ENCODE measurements at regions not wholly inside any gene's neighbourhood (a gene's known extent, or its start where the extent isn't known, plus 50 kb on each side); places are given as distances from the start of the nearest gene placed in this dataset.

DNA sequence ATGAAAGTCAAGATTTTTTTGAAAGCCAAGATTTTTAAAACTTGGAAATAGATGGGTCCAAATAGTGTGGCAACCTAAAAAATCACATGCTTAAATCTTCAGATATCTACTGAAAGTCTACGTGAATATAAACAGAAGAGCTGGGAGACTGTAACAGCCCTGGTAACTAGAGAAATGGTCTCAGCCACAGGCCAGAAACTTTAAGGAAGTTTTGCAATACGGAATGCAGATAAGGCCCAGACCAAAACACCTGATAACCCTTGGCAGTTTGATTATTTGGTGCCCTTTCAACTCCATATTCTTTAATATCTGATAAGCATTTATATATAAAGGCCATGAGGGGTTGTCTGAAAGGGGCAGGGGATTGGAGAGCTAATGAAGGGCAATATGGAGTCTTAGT lies 537.3 kb upstream of the TGFBR2 start:
- Mint-ChIP-seq H3K27ac (no peak overlapping the region), H3K4me1 (ENCODE audit: low read depth) (peaks cover 4% of the 10 kb centered on the region), H3K27me3 (no peaks in the 10 kb centered on the region), H3K9me3 (peaks cover 1% of the 10 kb centered on the region), H3K4me3 (no peak overlapping the region), H3K36me3 (ENCODE audit: low read depth) (no peaks in the 10 kb centered on the region)
- intact Hi-C loops (cut with micrococcal nuclease), result no loop called here
- ChIA-PET POLR2A (no interaction called here), CTCF (interaction anchor here (1.3 kb wide), 1 partner anchor 130 kb away, joined by 3 read pairs; no protein-coding TSS in a partner anchor)
- DNase-seq (no peak), ATAC-seq (no peak)
- TF ChIP-seq, protein P1, sequence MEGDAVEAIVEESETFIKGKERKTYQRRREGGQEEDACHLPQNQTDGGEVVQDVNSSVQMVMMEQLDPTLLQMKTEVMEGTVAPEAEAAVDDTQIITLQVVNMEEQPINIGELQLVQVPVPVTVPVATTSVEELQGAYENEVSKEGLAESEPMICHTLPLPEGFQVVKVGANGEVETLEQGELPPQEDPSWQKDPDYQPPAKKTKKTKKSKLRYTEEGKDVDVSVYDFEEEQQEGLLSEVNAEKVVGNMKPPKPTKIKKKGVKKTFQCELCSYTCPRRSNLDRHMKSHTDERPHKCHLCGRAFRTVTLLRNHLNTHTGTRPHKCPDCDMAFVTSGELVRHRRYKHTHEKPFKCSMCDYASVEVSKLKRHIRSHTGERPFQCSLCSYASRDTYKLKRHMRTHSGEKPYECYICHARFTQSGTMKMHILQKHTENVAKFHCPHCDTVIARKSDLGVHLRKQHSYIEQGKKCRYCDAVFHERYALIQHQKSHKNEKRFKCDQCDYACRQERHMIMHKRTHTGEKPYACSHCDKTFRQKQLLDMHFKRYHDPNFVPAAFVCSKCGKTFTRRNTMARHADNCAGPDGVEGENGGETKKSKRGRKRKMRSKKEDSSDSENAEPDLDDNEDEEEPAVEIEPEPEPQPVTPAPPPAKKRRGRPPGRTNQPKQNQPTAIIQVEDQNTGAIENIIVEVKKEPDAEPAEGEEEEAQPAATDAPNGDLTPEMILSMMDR (IDR thresholded peaks at IDR 0.05), result no peak

DNA sequence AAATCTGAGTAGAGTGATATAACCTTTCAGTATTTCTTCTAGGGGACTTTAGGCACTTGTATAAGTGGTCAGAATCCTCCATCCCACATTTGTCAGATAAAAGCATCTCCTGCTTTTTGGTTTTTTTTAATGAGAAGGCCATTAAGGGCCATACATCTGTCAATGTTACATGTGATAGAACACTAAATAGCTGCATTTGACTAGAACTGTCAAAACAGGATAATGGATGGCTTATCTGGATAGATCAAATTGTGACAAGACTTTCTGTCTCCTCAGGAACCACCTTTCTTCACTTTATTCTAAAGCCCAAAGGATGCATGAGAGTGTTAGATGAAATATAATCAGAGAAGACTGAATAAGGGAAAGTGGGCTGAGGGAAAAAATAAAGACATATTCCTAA lies 533.4 kb upstream of the TGFBR2 start:
- no peaks in the 10 kb centered on the region for H3K9me3 Mint-ChIP-seq
- H3K36me3 Mint-ChIP-seq (ENCODE audit: low read depth), result no peaks in the 10 kb centered on the region
- H3K4me1 Mint-ChIP-seq (ENCODE audit: low read depth), result peaks cover 10% of the 10 kb centered on the region
- DNase-seq, result no peak
- no peak overlapping the region for H3K27ac Mint-ChIP-seq
- no peaks in the 10 kb centered on the region for H3K27me3 Mint-ChIP-seq
- ATAC-seq, result no peak
- no peak overlapping the region for H3K4me3 Mint-ChIP-seq
- intact Hi-C loops (cut with micrococcal nuclease), result no loop called here
- POLR2A ChIA-PET, result no interaction called here
- CTCF ChIA-PET, result no interaction called here
- TF ChIP-seq, protein P1 (IDR thresholded peaks at IDR 0.05), result no peak

DNA sequence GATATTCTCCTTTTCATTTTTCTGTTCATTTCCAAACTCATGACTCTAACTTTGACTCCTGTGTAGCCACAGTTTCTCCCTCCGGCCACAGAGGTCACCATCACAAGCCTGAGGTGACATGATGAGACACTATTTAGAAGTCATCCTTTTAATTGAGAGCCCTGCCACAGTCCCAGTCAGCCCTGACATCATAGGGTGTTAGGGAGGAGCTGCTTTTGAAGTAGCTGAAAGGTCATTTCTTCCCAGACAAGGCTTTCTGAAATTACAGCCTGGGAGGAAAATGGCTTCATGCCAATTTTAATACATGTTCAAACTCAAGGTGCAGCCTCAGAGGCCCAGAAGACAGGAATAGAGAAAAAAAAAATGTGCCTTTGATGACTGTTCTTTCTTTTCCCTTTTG lies 532.8 kb upstream of the TGFBR2 start:
- no peak overlapping the region for H3K27ac Mint-ChIP-seq
- no peaks in the 10 kb centered on the region for H3K36me3 Mint-ChIP-seq (ENCODE audit: low read depth)
- no peaks in the 10 kb centered on the region for H3K27me3 Mint-ChIP-seq
- no peaks in the 10 kb centered on the region for H3K9me3 Mint-ChIP-seq
- TF ChIP-seq, protein P1 (IDR thresholded peaks at IDR 0.05), result no peak
- H3K4me1 Mint-ChIP-seq (ENCODE audit: low read depth), result peaks cover 10% of the 10 kb centered on the region
- peak; percentile 39 for ATAC-seq
- CTCF ChIA-PET, result interaction anchor here (2.2 kb wide), 1 partner anchor 31 kb away, joined by 5 read pairs; no protein-coding TSS in a partner anchor
- POLR2A ChIA-PET, result no interaction called here
- no peak overlapping the region for H3K4me3 Mint-ChIP-seq
- intact Hi-C loops (cut with micrococcal nuclease), result no loop called here
- peak; percentile 18 for DNase-seq

DNA sequence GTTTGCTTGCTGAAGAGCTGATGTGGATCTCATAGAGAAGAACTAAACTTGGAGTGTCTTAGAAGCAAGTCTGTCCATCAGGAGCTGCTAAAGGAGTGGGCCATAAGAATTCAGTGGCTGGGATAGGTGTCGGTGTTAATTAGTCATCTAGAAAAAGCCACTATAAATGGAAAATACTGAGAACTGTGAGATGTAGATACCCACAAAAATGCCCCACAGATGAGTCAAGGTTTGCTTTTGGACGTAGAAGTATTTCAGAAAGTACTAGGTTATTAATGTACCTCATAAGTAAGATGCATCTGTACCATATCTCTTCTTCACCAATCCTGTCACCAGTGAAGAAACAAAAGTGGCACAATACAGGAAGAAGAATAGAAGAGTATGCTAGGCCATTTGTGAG lies 530.9 kb upstream of the TGFBR2 start:
- ATAC-seq (peak; percentile 58), DNase-seq (no peak)
- no peaks in the 10 kb centered on the region for H3K36me3 Mint-ChIP-seq (ENCODE audit: low read depth)
- TF ChIP-seq, protein P1 (IDR thresholded peaks at IDR 0.05), result no peak
- intact Hi-C loops (cut with micrococcal nuclease), result no loop called here
- H3K27ac Mint-ChIP-seq, result no peak overlapping the region
- H3K9me3 Mint-ChIP-seq, result no peaks in the 10 kb centered on the region
- H3K4me1 Mint-ChIP-seq (ENCODE audit: low read depth), result peaks cover 10% of the 10 kb centered on the region
- POLR2A ChIA-PET, result no interaction called here
- no peaks in the 10 kb centered on the region for H3K27me3 Mint-ChIP-seq
- no peak overlapping the region for H3K4me3 Mint-ChIP-seq
- CTCF ChIA-PET, result interaction anchor here (2.2 kb wide), 1 partner anchor 33 kb away, joined by 5 read pairs; no protein-coding TSS in a partner anchor

DNA sequence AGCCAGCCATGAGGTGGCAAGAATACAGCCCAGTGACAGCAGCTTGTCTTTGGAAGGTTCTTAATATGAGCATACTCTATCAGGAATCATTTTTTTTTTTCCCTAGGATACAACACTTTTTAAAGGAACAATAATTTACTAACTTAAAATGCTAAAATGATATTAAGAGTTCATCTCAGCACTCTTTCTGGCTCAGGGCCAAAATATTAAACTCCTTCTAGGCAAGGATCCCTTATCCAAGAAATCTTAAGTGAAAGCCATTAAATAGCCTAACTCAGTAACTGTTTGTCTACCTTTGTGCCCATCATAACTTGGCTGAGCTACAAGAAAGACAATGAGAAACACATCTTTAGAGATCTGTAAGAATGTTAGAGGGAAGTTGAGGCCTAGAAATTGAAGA lies 529.5 kb upstream of the TGFBR2 start:
- Mint-ChIP-seq H3K9me3 (no peaks in the 10 kb centered on the region), H3K27me3 (no peaks in the 10 kb centered on the region), H3K4me1 (ENCODE audit: low read depth) (peaks cover 10% of the 10 kb centered on the region), H3K36me3 (ENCODE audit: low read depth) (no peaks in the 10 kb centered on the region), H3K4me3 (no peak overlapping the region), H3K27ac (no peak overlapping the region)
- ChIA-PET CTCF (interaction anchor here (0.7 kb wide), 1 partner anchor 92 kb away, joined by 3 read pairs; no protein-coding TSS in a partner anchor), POLR2A (no interaction called here)
- ATAC-seq (no peak), DNase-seq (no peak)
- intact Hi-C loops (cut with micrococcal nuclease), result no loop called here
- TF ChIP-seq, protein P1 (IDR thresholded peaks at IDR 0.05), result no peak

All from activated CD8-positive, alpha-beta T cell treated with anti-CD3 and anti-CD28 coated beads for 36 hours (primary cell).